ENCODE measurements at regions not wholly inside any gene's neighbourhood (a gene's known extent, or its start where the extent isn't known, plus 50 kb on each side); places are given as distances from the start of the nearest gene placed in this dataset.

DNA sequence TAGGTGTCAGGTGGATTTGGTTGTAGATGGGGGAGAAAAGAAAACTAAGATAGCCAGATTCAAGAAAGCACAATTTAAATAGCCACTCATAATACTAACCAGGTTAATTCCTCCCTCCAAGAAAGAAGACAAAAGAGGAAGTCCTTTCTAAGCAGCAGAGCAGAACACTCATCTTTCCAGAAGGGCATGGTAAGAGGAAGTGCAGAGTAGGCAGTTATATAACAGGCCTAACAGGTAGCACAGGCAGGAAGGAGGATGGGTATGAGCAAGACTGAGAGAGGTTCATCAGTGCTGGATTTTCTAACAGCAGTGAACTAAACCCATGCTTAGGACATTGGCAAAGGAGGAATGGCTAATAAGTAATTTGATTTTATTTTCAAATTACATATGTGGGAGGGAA lies 517.5 kb downstream of the PLPP3 start:
- no peak for DNase-seq

DNA sequence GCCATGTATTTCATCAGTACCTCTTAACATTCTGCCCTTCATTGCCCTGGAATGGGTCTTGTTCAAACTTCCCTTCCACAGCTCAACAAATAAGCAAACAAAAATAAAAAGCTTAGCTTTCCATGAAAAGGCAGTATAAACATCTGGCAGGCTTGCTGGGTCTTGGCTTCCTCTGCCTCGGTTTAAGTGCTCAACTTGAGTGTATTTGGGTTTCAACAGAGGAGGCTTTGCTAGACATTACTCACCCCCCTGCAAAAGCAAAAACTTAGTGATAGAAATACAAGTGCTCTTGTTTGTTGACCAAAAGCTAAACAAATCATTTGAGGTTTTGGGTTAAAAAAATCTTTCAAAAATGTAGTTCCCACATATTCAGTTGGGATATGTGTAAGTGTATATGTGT lies 518.5 kb downstream of the PLPP3 start:
- no peak for DNase-seq

DNA sequence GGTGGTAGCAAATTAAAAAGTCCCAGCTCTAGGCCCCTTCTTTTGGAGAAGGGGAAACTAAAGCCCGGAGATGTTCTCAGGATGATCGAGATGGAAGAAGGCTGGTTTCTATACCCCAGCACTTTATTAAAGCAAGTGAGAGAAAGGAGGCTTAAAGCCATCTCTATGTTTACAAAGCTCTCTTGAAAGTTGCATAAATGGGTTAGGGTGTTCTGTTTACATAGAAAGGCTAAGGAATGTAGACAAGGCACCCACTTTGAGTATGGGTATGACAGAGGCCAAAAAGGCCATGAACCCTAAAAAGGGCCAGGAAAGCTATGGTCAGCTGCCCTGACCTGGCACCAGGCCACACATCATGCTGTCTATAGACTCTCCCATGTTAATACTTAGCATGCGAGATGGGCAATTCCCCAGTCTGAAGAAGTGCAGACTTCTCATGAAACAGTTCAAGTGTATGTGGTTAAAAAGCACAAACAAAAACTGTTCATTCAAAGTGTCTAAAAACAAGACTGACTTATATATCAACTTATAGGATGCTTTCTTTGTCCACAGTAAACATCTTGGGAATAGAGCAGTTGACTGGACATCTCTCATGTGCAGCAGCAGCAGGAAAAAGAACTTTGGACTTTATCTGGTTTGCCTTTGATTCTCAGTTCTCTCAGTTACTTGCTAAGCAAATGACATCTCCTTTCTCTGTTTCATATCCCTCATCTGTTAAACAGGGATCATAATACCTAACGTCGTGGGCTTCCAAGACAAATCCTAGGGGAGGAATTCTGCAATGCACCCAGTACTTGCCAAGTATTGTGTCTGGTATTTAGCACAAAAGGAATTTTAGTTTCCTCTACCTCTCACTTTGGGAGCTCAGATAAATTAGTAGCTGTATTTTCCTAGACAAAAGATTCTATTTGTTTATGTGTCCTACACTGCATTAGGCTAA lies 521.6 kb downstream of the PLPP3 start:
- no peak for DNase-seq

DNA sequence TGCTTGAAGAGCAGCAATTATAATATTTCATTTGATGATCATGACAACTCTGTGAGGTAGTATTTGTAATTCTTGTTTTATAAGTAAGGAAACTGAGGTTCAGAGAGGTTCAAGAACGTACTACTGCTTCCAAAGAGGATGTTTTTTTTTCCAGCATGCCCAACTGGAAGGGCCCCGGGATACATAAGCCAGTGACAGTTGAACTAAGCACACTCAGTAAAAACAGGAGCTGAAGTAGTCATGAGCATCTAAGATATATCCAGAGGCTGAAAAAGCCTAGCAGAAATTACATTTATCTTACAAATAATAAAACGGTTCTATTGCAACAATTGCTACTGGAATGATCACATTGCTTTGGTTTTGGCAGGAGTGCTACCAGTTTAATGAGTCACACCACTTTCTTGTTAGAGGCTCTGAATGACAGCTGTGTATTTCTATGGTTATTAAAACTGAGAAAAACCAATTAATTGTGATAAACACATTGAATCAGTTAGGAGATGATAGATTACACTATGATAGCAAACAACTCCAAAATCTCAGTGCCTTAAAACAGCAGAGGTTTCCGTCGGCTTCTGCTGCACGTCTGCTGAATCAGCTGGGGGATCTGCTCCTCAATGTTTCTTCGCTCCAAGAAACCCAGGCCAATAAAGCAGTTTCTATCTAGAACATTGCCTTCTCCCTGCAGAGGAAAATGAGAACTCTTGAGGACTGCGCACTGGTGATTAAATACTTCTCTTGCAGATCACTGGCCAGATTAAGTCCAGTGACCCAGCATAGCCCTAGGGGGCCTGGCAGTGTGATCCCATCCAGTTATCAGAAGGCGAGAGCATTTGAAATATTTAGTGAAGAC lies 522.7 kb downstream of the PLPP3 start:
- DNase-seq, result no peak

DNA sequence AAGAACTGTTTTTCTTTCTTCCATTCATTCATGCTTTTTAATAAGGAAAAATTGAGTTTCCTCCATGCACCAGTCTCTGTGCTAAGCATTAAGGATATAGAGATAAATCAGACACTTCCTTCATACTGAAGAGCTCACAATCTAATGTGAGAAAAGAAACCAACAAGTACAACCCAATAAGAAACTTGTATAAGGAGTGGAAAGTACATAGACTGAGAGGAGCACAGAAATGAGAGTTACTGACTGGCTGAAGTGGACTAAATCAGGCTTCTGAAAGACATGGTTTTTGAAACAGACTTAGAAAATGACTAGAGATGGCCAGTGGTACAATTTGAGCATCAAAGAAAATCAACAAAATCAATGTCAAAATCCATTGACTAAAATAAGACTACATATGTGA lies 524.4 kb downstream of the PLPP3 start:
- no peak for DNase-seq

DNA sequence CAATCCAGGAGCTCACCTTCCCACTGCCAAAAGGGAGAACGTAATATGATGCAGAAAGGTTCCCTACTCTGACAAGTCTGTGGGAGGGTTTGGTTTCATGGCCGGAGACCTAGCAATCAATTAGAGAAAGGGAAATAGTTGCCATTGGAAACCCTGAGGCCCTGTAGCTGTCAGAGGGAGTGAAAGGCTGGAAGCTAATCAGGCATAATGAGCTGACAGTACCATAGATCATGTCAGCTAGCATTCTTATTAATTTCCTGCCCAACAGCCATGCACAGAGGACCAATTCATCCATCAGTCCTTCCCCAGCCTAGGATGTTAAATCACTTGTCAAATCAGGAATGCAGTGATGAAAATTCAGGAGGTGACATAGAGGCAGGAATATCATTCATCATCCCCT lies 527.3 kb downstream of the PLPP3 start:
- DNase-seq, result no peak

DNA sequence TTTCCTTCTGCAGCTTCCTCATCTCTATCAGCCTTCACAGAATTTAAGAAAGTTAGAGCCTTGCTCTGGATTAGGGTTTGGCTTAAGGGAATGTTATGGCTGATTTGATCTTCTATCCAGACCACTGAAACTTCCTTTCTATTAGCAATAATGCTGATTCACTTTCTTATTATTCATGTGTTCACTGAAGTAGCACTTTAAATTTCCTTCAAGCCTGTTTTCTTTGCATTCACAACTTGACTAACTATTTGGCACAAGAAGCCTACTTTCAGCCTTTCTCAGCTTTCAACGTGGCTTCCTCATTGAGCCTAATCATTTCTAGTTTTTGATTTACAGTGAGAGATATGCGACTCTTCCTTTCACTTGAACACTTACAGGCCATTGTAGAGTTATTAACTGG lies 528.5 kb downstream of the PLPP3 start:
- no peak for DNase-seq

DNA sequence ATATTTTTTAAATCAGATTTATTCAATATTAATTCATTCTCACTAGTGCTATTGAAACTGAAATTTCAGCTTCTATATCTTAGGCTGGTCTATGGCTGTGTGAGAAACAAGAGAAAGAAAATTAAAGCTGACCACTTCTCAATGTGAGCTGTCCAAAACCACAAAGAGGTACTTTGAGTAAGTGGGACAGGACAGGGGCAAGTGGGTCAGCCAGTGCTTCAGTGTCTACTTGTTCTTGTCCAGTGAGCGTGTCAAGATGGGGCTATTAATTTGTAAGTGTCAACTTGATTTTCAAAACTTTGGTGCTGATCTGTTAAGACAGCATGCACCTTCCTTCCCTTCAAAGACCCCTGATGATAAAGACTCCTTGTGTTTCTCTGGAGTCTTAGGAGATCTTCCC lies 533.9 kb downstream of the PLPP3 start:
- DNase-seq, result no peak

DNA sequence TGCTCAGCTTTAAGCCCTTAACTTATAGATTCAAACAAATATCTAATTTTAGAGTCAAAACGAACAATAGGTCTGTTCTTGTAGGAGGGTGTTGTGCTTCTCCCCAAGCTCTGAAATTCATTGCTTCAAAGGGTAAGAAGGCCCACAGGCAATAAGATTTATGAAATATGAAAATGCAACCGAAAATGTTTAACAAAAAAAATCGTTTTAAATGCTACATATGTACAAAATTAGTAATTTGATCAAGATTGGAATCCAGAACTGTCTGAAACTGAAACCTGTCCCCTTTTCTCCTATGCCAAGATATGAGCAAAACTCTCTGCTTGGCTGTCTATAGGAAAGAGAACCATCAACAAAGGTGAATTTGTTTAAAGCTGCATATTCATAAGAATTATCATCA lies 534.3 kb downstream of the PLPP3 start:
- no peak for DNase-seq

DNA sequence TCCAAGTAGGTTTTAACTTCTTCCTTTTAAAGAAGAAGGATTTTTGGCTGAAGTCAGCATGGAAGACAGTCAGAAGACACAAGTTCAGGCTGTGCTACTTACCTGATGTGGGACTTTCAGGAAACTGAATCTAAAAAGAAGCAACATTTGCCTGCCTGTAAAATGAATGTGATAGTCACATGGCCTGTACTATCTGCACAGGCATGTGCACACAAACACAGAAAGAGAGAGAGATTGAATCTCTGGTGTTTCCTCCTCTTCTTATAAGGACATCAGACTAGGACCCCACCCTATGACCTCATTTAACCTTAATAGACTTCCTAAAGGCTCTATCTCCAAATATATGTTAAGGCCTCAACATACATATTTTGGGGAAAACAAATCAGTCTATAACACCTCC lies 542.9 kb downstream of the PLPP3 start:
- DNase-seq, result no peak

DNA sequence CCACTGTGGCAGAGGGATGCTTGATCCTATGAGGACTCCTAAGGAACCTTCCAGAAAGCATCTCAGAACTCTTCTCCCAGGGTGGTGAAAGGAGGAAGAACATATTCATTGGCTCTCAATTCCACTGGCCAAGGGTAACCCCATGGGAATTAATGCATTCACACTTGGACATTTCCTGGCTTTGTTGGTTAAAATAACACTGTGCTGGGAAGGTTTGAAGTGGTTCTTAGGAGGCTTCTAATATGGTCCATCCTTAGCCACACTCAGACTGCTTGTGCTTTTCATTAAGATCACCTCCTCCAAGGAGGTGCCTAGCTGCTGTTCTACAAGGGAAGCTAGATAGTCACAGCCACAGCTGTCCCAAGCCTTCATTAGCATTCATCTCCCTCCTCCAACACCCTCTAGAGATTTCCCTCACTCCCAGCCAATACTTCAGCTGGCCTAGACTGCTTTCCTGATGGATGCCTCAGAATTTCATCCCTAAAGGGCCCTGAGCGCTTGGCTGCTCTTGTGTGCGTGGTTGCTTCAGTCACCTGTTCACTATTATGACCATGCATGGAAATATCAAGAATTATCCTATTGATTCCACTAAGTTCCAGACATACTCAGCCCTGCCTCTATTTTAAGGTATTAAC lies 544.4 kb downstream of the PLPP3 start:
- no peak for DNase-seq

DNA sequence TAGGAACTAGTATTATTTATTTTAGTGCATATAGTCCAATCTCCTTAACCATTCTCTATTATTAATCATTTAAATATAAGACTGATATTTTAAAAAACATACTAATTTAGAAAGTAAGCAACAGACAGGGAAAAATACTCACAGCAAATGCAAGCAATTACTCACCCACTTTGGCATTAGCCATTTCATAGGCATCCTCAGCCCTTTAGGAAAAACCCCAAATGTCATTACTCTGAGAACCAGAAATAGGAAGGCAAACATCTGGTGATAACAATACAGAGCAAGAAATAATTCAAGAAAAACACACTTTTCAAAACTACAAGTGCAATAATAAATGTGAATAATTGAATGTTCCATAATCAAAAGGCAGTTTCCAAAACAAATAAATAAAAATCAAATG lies 545.1 kb downstream of the PLPP3 start:
- DNase-seq, result no peak

DNA sequence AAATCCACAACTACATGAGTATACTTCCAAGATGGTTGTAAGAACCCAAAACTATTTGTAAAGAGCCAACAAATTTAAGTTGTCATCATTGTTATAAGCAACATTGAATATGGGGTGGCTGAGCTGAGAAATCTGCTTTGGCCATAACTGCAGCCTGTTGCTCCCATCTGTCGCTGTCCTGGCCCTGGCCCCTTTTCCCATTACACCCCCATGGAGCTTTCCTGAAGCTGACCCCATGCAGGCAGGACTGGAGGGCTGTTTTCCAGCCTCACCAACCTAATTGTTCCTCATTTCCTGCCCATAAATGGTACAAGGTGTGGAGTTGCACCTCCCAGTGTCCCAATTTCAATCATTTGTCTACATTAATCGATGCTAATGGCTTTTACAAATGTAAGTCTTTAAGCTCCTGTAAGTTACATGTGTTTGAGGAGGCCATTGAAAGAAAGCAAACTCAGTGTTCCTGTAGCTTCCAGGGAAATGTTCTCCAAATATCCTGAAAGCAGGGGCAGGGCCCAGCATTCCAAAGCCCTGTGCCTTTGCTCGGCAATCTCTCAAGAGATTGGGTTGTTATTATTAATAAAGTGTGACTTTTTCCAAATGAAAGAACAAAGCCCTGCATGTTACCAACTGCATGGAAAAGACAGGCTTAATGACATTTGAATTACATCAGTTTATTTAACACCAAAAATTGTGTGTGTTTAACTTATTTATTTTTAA lies 545.9 kb downstream of the PLPP3 start:
- no peak for DNase-seq

DNA sequence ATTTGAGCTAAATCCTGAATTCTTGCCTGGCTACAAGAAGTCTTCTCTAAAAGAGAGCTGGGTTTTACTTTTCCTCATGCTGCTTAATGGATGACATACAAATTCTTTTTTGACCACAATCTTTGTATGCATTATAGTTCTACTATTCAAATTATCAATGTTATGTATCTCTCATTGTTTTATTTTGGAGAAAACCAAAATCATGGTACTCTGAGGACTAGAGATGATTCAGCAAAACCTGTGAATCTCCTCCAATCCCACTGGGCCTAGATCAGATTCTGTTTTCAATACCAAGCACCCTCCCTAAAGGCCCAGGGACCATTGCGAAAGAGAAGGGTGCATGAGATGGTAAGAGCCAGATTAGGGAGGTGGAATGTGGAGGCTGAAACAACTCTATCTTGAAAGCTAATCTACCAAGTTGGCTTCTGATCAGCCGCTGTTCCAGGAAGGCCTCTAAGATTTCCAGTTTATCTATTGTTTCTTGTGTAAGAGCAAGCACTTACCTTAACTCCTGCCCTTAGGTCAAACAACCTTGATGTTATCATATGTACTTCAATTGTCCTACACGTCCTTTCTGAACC lies 547.2 kb downstream of the PLPP3 start:
- DNase-seq, result no peak

DNA sequence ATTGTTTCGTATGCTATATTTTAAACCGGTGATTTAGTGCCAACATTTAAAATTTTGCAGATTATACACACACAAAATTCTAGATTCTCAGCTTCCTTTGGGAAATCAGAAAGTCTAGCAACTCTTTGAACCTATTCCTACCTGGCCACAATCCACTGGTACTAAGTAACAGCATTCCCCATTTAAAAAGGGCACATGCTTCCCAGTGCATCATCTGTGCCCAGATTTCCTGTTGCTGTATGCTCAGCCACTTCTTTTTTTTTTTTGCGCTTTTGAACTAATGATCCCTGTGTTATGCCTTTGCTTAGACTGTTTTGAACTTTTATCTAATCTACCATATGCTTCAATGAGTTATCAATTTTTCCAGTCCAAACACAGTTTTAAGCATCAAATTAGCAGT lies 548.4 kb downstream of the PLPP3 start:
- DNase-seq, result no peak

DNA sequence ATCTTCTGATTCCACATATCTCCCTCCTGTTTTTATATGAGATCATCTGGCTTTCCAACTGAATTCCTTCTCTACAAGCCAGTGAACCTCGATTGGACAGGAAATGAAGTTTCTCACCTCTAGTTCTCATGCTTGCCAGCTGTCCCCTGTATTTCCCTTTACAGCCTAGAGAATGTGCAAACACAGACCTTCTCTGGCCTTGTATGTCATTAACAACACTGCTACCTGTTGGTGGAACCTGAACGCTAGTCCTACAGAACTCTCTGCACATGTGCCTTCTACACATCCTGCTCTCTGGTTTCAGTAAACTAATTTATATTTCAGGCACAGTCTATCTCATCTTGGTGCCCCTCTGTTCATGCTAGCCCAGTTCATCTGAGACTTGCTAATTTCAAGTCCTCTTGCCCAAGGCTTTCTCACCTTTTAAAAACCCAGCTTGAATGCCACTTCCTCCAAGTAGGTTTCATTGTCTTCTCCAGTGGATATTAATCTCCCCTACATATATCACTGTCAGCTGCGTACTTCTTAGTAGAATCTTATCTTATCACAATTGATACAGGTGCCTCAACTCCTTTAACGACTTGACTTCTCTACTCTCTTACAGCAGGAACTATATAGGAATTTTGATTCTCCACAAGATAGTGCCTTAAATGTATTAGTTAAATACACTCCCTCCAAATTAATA lies 549.9 kb downstream of the PLPP3 start:
- no peak for DNase-seq

DNA sequence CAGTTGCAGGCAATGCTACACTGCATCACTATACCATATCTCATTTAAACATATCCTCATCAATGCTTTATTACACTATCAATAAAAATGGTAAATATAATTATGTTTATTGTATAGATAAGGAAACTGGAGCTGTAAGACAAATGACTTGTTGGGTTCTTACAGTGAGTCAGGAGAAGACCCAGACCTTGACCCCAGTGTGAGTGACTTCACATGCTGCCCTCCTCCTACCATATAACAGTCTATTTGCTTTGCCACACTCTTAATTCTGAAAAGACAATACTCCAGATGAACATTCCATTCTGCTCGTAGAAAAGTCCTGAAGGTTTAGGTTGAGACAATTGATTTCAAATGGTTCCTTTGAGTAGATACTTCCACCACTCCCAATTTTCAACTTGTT lies 550.5 kb downstream of the PLPP3 start:
- no peak for DNase-seq

DNA sequence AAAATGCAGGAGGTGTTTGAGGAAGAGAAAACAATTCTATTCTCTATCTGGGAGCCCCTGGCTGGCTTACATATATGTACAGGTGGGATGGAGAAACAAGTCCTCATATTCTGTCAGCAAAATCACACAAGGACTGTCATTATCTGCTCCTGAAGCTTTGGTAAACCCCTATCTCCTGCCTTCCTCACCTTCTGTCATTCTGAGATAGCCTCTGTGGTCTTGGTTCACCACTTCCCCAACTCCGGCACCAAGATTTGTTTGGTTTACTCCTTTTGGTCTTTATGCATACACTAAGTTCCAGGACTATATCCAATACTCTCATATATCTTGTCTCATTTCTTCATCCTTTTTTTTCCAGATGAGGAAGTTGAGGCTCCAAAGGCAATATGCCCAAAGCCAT lies 551.1 kb downstream of the PLPP3 start:
- no peak for DNase-seq

DNA sequence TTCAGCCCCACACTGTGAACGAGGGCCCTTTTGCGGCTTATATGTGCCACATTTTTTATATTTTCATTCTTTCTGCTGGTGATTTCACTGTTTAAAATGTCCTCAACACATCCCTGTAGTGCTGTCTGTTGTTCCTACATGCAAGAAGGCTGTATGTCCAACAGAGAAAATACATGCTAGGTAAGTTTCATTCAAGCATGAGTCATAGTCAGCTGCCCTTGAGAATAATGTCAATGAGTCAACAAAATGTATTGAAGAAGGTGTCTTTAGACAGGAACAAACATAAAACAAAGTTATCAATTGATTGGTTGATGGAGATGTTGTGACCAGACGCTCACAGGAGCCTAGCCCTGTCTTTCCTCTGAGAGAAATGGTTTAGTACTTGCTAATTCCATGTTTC lies 553.4 kb downstream of the PLPP3 start:
- DNase-seq, result no peak

DNA sequence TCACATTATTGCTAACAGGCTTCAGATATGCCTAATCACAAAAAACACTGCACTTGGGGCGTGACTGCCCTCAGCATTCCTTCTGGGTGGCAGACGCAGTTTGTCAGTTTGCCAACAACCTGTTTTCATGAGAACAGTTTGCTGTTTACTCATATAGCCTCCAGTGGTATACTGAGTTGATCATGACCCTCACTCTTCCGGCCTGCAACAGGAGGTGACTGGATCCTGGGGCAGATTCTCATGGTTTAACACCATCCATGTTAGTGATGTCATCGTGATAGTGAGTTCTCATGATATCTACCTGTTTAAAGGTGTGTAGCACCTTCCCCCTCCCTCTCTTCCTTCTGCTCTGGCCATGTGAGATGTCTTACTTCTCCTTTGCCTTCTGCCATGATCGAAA lies 555.2 kb downstream of the PLPP3 start:
- DNase-seq, result no peak

DNA sequence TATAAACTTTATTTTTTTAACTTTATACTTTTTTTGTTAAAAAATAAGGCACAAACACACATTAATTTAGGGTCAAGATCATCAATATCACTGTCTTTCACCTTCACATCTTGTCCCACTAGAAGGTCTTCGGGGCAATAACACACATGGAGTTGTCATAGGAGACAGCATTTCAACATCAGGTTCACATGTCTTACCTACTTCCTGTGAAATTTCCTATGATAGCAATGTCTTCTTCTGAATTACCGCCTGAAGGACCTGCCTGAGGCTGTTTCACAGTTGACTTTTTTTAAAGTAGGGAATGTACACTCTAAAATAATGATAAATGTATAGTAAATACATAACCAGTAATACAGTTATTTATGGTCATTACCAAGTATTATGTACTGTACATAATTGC lies 559.4 kb downstream of the PLPP3 start:
- no peak for DNase-seq

DNA sequence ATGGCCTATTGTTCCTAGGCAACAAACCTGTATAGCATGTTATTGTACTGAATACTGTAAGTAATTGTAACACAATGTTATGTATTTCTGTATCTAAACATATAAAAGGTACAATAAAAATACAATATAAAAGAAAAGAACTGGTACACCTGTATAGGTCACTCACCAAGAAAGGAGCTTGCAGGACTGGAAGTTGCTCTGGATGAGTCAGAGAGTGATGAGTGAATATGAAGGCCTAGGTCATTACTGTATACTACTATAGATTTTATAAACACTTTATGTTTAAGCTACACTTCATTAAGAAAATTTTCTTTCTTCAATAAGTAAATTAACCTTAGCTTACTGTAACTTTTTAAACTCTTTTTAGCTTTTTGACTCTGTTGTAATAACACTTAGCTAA lies 559.9 kb downstream of the PLPP3 start:
- no peak for DNase-seq
